GM19043 (cell line): ENCODE measurements at regions not wholly inside any gene's neighbourhood (a gene's known extent, or its start where the extent isn't known, plus 50 kb on each side); places are given as distances from the start of the nearest gene placed in this dataset.

Experiments
- ATAC-seq: cut with Tn5 transposase; IDR thresholded peaks from one replicate; pipeline ENCODE4 v1.9.1; 2021; ENCODE audit warnings: low read depth; ENCODE audit not compliant: unreplicated experiment

DNA sequence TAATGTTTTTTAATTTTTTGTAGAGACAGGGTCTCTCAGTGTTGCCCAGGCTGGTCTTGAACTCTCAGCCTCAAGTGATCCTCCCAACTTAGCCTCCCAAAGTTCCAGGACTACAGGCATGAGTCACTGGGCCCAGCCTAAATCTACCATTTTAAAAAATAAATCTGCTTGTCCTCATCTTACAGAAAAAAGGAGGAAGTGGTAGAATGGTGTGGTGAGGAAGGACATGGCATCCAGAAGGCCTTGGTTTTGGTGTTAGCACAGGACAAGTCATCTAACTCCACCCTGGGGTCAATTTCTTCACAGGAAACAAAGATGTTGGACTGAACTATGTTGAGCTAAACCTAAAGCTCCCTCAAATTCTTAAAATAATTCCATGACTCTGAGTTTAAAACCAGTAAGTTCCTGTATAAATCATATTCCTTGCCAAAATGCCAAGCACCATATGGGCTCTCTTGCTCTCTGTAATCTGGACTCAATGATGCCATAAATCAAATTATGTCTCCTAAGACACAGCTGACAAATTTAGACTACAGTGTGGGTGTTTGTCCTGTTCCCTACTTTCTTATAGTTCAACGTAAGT, 253.9 kb upstream of the NOCT start:
- no peak for ATAC-seq

DNA sequence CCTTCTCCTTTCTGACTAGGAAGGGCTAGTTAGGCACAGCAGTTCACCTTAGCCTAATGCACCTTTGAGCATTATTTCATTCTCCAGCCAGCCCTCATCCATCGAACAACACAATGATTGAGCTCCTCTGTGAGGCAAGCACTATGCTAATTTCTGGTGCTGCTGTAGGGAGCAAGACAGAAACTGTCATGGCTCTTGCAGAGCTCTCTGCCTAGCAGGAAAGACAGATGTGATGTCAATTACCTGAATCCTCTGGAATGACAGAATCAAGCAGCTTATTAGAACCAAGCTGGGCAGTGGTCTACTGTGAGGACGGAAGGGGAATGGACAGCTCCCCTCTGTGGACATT, 256.1 kb upstream of the NOCT start:
- ATAC-seq, result no peak

DNA sequence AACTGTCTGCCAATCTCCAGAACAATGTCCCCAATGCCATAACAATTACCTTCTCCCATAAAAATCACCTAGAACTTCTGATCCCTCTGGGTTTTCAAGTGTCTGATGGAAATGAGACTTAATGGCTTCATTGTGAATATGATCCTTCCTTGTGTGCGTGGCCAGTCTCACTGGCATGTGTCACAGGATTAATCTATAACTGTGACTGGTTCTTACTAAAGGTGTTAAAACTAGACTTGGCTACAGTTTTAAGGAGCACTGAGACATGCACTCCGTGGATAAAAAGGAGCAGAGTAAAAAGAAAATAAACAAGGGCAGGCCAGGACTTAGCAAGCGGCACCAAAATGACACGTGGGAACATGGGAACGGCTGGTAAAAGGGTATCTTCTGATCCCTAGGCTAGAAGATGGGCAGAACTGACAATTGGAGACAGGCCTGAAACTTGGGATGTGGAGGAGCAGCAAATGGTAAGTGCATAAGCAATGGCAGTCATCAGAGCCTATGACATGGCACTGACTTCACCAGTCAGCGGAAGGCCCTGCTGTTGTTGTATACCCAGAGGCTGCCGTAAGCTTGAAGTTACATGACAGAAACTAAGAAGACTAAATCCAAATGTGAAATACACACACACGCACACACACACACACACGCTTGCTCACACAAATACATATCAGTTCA, 256.6 kb upstream of the NOCT start:
- no peak for ATAC-seq

DNA sequence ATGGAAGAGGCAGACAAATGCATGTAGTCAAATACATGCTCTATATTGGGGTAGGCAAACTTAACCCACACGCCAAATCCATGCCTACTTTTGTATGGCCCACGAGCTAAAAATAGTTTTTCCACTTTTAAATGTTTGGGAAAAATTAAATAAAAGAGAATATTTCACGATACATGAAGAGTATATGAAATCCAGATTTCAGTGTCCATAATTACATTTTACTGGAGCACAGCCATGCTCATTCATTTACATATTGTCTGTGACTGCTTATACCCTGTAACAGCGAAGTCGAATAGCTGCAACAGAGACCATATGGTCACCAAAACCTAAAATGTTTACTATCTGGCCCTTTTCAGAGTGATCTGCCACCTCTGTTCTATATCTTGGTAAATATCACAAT, 257.4 kb upstream of the NOCT start:
- ATAC-seq, result no peak

DNA sequence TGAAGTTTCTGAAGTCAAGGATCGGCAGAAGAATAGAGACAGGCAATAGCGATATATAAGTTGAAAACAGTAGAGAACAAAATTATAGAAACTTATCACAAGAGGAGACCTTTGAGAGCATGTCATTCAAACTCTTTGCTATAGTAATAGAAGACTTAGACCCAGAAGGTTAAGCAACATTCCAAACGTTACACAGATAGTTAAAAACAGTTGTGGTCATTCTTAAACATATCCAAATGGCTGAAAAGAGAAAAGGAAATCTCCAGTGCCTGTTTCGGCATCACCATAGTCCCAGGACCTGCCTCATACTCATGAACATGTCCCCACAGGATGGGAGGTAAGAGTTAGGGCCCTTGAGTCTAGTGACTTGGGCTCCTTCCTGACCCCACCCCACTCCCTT, 258.1 kb upstream of the NOCT start:
- no peak for ATAC-seq

DNA sequence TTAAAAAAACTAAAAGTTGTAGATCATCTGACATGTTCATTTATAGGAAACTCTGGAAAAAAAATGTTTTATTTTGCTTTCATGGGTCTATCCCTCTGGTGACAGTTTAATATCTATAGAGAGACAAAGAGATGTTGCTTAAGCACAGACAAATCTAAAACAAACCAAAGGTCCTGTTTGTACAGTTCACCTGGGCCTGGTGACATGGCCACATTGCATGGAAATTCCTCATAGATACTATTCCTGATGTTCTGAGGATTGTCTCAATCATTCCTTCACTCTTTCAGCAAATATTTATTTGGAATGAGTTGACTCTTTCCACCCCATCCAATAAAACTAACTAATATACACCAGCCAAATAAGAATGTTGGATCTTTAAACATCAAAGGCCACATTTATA, 259.1 kb upstream of the NOCT start:
- ATAC-seq, result no peak

DNA sequence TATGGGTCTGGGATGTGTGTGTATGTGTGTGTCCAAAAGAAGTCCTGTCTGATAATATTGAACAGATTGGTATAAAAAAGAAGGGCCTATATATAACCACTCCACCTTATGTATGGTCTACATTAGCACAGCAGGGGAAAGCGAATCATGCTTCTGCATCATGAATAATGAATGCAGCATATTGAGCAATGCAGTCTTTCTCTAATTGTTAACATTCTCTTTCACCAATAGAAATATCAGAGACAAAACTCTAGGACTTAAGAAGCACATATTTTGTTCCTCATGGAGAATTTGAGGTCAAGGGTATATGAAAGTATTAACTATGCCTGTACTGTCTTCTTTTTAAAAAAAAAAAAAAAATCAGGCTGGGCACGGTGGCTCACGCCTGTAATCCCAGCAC, 264.3 kb upstream of the NOCT start:
- no peak for ATAC-seq

DNA sequence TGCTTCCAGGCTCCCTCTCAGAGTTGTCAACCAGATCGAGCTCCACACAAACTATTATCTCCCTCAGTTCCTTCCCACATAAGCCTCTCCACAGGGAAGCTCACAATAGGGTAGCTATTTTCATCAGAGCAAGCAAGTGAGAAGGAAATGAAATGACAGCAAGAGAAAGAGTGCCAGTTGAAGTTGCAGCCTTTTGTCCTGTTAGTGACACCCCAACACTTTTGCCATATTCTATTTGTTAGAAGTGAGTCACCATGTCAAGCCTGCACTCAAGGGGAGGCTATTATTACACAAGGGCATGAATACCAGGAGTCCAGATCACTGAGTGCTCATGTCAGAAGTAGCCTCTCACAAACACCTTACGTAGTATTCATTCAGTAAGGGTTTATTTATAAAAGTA, 266.3 kb upstream of the NOCT start:
- ATAC-seq, result no peak

DNA sequence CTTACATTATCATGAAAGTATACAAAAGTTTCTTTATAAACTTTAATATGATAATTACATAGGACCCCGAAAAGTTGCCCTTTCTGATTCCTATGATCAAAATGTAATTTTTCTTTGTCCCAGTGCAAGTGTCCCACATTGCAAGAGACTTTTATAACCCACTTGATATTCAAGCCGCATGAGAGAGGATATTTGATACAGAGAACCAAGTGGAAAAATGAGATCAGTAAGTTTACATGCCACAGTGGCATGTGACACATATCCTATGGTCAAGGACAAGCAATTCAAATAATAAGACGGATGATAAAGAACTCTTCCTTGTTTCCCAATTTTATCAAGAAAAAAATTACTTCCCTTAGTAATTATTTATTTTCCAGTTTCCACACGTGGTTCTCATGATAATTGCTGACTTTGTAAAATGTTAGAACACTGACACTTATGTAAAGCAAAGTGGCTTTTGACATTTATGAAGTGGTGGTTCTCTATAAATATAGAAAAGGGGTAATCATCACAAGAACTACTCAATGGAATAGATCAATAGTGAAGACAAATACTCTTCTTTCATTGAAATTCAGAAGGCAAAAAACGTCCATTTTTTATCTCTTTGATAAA, 273.7 kb upstream of the NOCT start:
- ATAC-seq, result no peak

DNA sequence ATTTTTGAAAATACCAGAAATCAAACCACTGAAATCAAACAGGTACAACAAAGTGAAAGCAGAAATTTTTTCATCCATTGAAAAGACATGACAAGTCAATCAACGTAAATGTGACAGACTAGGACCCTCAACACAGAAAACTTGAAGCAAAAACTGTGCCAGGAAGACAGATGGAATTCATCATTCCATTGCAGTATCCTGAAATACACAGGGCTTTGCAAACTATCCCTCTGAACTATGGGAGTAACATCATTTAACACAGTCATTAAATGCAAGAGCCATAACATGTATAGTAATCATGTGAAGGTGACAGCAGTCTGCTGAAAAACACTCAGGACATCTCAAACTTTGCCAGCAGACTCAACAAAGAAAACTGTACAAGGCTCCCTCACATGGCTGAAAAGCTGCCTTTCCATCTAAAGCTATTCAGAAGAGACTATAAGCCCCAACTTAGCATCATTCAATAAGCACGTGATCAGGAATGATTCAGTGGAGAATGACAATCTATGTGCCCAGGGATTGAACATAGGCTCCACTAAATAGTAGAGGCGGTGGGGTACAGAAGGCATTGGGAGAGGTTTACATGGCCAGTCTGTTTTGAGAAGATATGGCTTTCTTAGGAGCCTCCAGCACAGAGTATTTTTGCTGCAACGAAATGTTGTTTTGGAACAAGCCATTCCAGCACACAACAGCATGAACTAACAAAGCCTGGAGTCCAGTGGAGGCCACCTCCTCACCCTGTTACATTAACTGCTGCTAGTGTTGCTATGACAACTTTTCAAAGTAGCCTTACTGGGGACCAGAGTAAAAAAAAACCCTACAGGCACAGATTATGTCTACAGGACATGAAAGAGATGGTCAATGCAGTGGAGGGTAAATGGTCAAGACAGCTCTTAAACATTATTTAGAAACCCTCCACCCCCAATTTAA, 274.5 kb upstream of the NOCT start:
- ATAC-seq, result no peak

DNA sequence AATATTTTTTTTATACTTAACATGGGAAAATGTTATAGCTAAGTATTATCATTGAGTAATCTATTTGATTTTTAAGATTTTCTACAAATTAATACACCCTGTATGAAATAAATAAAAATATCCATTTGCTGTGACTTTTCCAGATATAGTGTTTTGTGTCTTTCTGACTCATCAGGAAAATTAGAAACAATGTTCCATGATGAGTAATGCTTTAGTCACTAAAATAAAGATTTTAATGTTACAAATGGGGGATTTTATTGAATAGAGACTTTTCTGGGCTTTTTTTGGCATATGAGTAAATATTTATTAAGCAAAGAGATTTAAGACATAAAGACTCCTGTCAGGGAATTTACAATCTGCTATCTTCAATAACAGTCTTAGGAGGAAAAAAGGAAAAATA, 279.2 kb upstream of the NOCT start:
- no peak for ATAC-seq

DNA sequence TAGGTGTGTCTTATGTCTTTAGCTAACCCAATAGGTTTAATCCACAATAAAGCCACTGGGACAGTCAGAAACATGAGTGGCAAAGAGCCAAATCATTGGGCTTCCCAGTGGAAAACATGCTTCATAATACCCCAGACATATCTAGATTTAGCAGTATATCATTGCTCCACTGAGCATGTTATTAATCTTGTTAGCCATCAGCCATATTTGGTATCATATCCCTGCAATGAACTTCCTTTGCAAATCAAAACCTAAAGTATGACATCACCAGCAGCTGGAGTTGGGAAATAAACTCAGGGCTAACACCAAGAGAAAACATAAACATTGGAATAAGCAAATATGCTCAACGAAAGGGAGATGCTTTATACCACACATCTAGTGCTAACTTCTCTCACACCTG, 280.8 kb upstream of the NOCT start:
- ATAC-seq, result no peak

DNA sequence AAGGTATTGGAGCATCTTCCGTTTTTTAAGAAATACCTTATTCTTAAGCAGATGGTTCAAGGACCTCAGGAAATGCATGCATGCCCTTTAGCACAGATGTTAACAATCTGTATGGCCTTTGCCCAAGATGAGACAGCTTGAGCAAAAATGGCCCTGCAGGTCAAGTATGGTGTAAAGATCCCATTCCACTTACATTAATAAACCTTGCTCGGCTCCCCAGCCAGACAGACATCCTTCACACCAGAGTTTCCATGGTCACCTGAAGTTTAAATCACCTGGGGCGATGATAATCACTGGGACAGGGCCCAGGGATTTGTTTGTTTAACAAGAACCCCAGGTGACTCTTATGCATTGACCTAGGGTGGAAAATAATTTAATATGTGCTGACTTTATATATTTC, 287.0 kb upstream of the NOCT start:
- no peak for ATAC-seq

DNA sequence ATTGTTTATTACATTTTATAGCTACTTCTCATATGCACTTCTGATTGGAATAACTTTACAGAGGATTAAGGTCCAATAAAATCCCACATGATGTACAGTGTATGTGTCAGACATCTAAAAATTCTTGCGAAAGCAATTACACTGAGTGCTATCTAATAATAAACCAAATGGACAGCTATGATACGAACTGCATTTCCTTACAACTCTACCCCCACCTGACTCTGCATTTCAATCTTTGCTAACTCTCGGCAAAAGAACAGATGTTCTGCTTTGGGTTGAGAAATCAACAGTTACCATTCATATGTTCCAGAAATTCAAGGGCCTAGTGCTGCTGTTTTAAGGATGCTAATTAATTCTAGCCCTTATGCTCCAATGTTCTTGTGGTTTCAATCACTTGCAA, 287.9 kb upstream of the NOCT start:
- no peak for ATAC-seq

DNA sequence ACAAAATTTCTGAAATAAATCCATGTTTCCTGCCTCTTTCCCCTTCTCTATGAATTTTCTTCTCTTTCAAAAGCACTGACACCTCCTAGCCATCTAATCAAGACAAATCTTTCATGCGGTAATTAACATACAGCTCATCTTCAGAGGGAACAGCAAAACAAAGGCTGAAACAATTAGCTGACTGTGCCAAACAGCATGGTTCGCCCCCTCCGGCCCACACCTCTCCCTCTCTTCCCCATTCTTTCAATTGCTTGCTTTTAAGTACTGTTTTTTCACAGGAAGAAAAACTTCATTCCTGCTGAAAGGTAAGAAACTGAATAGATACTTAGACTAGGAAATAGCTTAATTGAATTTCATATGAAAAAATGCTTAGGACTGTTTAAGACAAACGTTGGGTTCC, 291.1 kb upstream of the NOCT start:
- ATAC-seq, result no peak

DNA sequence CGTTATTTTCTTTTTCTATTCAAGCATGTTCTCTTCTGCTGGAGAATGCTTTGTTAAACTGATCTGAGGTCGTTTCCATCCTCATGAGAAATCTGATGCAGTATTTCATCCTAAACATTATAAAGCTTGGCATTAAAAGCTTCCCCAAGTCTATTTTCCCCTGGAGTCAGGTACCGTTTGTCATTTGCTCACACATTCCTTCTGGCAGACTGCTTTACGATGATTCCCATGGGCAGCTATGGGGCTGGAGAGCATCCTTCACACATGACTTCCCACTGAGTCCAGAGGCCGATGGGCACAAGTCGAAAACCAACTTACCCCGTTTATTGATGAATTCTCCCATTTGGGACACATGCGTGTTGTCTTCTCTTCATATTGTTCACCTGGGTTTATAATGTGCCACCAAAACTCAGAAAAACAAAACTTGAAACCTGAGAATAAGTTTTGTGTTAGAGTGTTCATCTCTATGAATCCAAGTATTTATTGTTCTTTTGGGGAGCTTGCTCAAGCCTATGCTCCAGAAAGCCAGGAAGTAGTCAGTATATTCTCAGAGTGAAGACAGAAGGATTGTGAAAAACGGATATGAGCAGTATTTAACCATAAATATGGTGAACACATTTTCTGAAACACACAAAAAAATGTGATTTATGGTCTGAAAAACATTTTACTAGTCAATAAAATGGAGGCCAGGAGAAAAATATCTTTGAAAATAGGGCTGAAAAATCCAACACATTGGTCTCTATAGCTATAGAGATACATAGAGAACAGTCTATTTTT, 298.8 kb upstream of the NOCT start:
- no peak for ATAC-seq

DNA sequence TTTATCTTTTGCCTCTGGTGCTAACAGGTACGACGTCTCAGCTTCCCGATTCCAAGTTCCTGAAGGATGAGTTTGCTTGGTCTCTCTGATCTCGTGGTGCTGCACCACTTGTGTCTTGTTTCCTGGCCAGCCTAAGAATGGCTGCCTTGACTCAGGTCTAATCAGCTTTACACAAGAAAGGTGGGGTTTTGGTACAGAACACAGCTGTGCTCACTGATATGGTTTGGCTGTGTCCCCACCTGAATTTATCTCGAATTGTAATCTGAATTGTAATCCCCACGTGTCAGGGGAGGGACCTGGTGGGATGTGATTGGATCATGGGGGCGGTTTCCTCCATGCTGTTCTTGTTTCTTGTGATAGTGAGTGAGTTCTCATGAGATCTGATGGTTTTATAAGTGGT, 305.3 kb upstream of the NOCT start:
- ATAC-seq, result no peak

DNA sequence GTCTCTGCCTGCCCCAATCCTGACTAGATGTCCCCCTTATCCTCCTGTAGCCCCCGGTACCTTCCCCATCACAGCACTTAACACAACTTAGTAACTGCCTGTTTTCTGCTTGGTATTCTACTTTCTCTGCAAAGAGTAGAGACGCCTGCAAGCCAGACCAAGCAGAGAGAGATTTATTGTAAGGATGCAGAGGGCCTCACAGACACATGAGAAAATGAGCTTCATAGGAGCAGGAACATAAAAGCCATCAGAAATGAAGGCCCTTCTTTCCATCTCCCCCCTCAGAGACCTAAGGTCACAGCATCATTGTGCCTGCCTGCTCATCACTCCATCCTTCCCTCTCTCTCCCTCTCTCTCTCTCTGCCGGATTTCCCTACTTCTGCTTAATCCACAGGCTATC, 305.7 kb upstream of the NOCT start:
- ATAC-seq, result no peak

DNA sequence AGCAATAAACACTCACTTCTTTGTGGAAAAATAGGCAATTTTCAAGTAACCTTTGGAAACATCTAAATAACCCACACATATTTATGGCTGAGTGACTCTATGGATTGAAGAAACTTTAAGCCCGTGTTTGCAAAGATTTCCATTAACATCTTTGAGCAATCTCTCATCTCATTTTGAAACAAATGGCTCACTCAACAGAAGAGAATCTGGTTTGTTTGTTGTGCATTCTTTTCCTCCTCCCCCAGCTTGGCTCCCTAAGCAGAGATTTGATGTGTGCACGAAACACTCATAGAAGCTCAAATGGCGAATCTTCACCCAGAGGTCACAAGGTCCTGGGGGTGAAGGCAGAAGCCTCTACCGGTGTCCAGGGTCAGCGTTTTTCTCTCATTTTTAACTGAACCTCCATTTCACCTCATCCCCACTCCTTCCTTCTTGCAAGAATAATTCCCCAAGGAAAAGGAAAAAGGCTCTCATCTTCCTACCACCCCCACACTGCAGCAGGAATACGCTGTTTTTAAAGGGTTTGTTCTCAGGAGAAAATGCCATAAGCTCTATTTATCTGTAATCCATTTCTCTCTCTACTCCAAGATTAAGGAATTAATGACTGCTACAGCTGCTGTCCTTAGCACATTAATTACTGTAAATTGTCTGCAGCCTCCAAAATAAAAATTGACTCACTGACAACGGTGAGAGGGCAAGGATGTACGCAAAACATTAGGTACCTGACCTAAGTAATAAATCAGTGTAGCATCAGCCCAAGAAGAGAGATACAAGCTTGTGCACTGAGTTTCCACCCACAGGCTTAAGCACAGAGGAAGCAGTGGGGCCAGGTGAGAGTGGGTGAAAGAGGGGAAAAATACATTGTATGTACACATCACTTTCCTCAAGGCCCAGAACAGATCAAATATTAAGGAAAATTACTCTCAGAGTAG, 307.6 kb upstream of the NOCT start:
- ATAC-seq, result no peak

DNA sequence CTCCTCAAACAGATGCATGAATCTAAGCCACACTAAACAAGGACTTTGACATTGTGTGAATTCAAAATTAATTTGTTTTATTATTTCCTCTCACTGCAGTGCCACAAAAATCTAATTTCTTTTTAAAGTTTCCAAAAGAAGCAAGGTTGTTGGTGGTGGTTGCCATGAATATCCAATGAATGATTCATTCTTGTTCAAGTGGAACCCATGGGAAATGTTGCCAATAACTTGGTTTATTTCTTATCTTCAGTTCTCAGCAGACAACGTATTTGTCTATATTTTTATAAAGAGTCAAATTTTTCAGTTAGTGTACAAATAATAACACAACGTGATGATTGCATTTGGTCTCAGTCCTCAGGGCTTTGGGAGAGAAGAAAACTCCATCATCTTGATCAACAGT, 309.4 kb upstream of the NOCT start:
- ATAC-seq, result no peak
